ENCODE measurements at regions not wholly inside any gene's neighbourhood (a gene's known extent, or its start where the extent isn't known, plus 50 kb on each side); places are given as distances from the start of the nearest gene placed in this dataset.

DNA sequence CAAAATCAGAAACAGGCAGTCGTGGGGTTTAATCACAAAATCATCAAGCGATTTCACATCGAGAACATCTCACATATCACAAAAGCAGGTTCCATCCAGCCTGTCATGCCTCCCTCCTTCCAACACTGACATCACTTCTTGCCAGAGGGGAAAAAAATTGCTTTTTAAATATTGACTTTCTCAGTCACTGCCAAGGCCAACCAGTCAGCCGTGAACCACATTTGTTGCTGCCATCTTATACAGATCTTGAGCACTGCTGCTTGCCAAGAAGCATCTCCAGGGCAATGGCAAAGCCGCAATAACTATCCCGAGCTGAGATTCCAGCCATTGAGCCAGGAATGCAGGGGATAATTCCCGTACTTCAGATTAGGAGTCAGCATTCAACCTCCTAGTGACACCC lies 174.6 kb downstream of the ANXA2 start:
- H4K20me1 ChIP-seq (ENCODE audit: insufficient read depth, low read length): no peaks in the 10 kb centered on the region

DNA sequence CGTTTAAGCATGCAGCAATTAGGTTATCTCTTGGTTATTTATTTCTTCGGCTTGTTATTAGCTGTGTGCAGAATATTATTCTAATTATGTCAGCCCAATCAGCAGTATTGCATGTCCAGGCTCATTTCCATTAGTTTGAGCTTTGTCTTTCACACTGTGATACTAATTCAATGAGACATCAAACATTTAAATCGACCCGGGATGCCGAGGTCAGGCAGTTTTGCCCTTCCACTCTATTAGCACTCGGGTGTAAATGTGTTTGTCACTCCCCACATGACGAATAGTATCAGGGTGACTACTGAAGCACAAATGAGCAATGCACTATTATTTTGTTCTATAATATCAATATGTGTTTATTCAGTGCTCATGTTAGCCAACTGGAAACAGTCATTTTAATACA lies 170.9 kb downstream of the ANXA2 start:
- Histone ChIP-seq H3K27me3 (ENCODE audit: insufficient read depth, low read length) (peaks cover 33% of the 10 kb centered on the region), H3K4me1 (ENCODE audit: insufficient read depth, low read length) (no peaks in the 10 kb centered on the region)
- no peak for DNase-seq (ENCODE audit: insufficient read length, low spot score, missing footprints)

More for the DNA sequence above, 174.6 kb downstream of the ANXA2 start:
- H3K27me3 ChIP-seq (ENCODE audit: insufficient read depth, low read length): peaks cover 35% of the 10 kb centered on the region
- no peaks in the 10 kb centered on the region for H3K4me1 ChIP-seq (ENCODE audit: insufficient read depth, low read length)
- H3K27ac ChIP-seq (ENCODE audit: low read depth, low read length): no peak overlapping the region
- no peak overlapping the region for H3K4me3 ChIP-seq (ENCODE audit: insufficient read depth, low read length)
- TF ChIP-seq, protein P1, sequence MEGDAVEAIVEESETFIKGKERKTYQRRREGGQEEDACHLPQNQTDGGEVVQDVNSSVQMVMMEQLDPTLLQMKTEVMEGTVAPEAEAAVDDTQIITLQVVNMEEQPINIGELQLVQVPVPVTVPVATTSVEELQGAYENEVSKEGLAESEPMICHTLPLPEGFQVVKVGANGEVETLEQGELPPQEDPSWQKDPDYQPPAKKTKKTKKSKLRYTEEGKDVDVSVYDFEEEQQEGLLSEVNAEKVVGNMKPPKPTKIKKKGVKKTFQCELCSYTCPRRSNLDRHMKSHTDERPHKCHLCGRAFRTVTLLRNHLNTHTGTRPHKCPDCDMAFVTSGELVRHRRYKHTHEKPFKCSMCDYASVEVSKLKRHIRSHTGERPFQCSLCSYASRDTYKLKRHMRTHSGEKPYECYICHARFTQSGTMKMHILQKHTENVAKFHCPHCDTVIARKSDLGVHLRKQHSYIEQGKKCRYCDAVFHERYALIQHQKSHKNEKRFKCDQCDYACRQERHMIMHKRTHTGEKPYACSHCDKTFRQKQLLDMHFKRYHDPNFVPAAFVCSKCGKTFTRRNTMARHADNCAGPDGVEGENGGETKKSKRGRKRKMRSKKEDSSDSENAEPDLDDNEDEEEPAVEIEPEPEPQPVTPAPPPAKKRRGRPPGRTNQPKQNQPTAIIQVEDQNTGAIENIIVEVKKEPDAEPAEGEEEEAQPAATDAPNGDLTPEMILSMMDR (IDR thresholded peaks at IDR 0.05; ENCODE audit: extremely low read depth, low read depth, low read length): no peak
- H2AFZ ChIP-seq (ENCODE audit: low read length): no peak overlapping the region
- H3K79me2 ChIP-seq (ENCODE audit: insufficient read depth, low read length): no peaks in the 10 kb centered on the region
- H3K9me3 ChIP-seq (ENCODE audit: low read depth, low read length): no peaks in the 10 kb centered on the region
- H3K36me3 ChIP-seq (ENCODE audit: insufficient read depth, low read length): no peaks in the 10 kb centered on the region
- no peak overlapping the region for H3K4me2 ChIP-seq (ENCODE audit: insufficient read depth, low read length)
- DNase-seq (ENCODE audit: insufficient read length, low spot score, missing footprints): no peak

DNA sequence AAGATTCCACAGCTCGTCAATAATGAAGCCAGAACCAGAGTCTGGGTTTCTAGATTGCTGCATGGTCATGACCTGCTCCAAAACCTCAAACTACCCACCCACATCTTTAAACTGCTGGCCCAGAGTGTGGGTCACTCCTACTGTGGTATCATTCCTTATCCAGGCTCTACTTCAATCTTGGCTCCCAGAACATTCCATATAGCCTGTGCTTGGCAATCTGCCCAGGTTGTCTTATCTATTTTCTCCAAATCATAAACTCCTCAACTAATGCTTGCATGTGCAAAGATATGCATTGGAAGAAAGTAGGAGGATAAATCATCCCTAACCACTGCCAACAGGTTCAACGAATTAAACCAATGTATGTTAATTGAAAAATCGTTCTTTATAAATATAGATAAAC lies 169.7 kb downstream of the ANXA2 start:
- H4K20me1 ChIP-seq (ENCODE audit: insufficient read depth, low read length): no peaks in the 10 kb centered on the region
- H3K4me3 ChIP-seq (ENCODE audit: insufficient read depth, low read length): no peak overlapping the region
- TF ChIP-seq, protein P1 (IDR thresholded peaks at IDR 0.05; ENCODE audit: extremely low read depth, low read depth, low read length): no peak
- H3K27me3 ChIP-seq (ENCODE audit: insufficient read depth, low read length): peaks cover 25% of the 10 kb centered on the region
- no peak overlapping the region for H3K4me2 ChIP-seq (ENCODE audit: insufficient read depth, low read length)
- H3K27ac ChIP-seq (ENCODE audit: low read depth, low read length): no peak overlapping the region
- no peaks in the 10 kb centered on the region for H3K4me1 ChIP-seq (ENCODE audit: insufficient read depth, low read length)
- no peak for DNase-seq (ENCODE audit: insufficient read length, low spot score, missing footprints)
- H2AFZ ChIP-seq (ENCODE audit: low read length): no peak overlapping the region
- no peaks in the 10 kb centered on the region for H3K79me2 ChIP-seq (ENCODE audit: insufficient read depth, low read length)
- no peaks in the 10 kb centered on the region for H3K36me3 ChIP-seq (ENCODE audit: insufficient read depth, low read length)
- no peaks in the 10 kb centered on the region for H3K9me3 ChIP-seq (ENCODE audit: low read depth, low read length)

More for the DNA sequence above, 170.9 kb downstream of the ANXA2 start:
- Histone ChIP-seq H3K79me2 (ENCODE audit: insufficient read depth, low read length) (no peaks in the 10 kb centered on the region), H3K36me3 (ENCODE audit: insufficient read depth, low read length) (no peaks in the 10 kb centered on the region), H3K4me3 (ENCODE audit: insufficient read depth, low read length) (no peak overlapping the region), H3K9me3 (ENCODE audit: low read depth, low read length) (no peaks in the 10 kb centered on the region), H3K27ac (ENCODE audit: low read depth, low read length) (no peak overlapping the region), H4K20me1 (ENCODE audit: insufficient read depth, low read length) (no peaks in the 10 kb centered on the region), H3K4me2 (ENCODE audit: insufficient read depth, low read length) (no peak overlapping the region), H2AFZ (ENCODE audit: low read length) (no peak overlapping the region)
- TF ChIP-seq, protein P1 (IDR thresholded peaks at IDR 0.05; ENCODE audit: extremely low read depth, low read depth, low read length): no peak

DNA sequence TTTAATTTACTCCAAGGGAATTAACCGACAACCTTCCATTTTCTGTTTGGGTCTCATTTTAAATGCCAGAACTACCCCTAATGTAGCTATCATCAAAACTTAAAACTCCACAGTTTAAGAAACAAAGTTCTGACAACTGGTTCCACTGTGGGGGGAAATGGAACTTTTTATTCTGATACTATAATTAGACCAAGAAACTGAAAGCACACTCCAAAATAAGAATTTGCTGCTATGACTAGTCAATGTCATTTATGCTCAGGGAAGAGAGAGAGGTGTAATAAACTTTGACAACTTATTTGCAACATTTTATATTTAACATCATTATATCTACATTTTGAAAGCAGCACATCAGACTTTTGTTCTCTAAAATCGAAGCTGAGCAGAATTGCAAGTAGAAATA lies 169.2 kb downstream of the ANXA2 start:
- H2AFZ ChIP-seq (ENCODE audit: low read length): no peak overlapping the region
- no peak overlapping the region for H3K4me3 ChIP-seq (ENCODE audit: insufficient read depth, low read length)
- H3K9me3 ChIP-seq (ENCODE audit: low read depth, low read length): no peaks in the 10 kb centered on the region
- H3K4me2 ChIP-seq (ENCODE audit: insufficient read depth, low read length): no peak overlapping the region
- no peak overlapping the region for H3K27ac ChIP-seq (ENCODE audit: low read depth, low read length)
- no peaks in the 10 kb centered on the region for H3K36me3 ChIP-seq (ENCODE audit: insufficient read depth, low read length)
- H3K79me2 ChIP-seq (ENCODE audit: insufficient read depth, low read length): no peaks in the 10 kb centered on the region
- no peaks in the 10 kb centered on the region for H3K4me1 ChIP-seq (ENCODE audit: insufficient read depth, low read length)
- peaks cover 20% of the 10 kb centered on the region for H3K27me3 ChIP-seq (ENCODE audit: insufficient read depth, low read length)
- TF ChIP-seq, protein P1 (IDR thresholded peaks at IDR 0.05; ENCODE audit: extremely low read depth, low read depth, low read length): no peak
- H4K20me1 ChIP-seq (ENCODE audit: insufficient read depth, low read length): no peaks in the 10 kb centered on the region
- no peak for DNase-seq (ENCODE audit: insufficient read length, low spot score, missing footprints)

Data from osteoblast (primary cell).